Karpas-422 (cell line): ENCODE measurements at regions not wholly inside any gene's neighbourhood (a gene's known extent, or its start where the extent isn't known, plus 50 kb on each side); places are given as distances from the start of the nearest gene placed in this dataset. TPM values are rescaled to one million over a fixed set of nuclear protein-coding genes. Genes with fewer than 3 reads are reported as not detected.
"Not testable (repeated sequence)": the region's sequence is repeated elsewhere in the genome, so short reads cannot be mapped to it uniquely, and the experiment has no call there.

ENCODE experiments used
- DNase-seq: peaks from one replicate; pipeline ENCODE4 v3.0.0-alpha.2; 2015
- H2AFZ ChIP-seq: fragments of 200-600 bp; sonication (generic); 2 replicates; pipeline ENCODE4 v1.6.1; 2014; ENCODE audit warnings: antibody characterized with exemption, low read length, mixed read lengths
- H3K27ac ChIP-seq: fragments of 200-600 bp; sonication (generic); 2 replicates; pipeline ENCODE4 v1.5.1; 2014; ENCODE audit warnings: mild to moderate bottlenecking, low read length, moderate library complexity
- H3K27me3 ChIP-seq: fragments of 200-600 bp; sonication (generic); 2 replicates; pipeline ENCODE4 v1.6.1; 2014; ENCODE audit warnings: low read length, mixed read lengths
- H3K36me3 ChIP-seq: fragments of 200-600 bp; sonication (generic); 2 replicates; pipeline ENCODE4 v1.6.1; 2014; ENCODE audit warnings: low read length, mixed read lengths; ENCODE audit not compliant: insufficient read depth
- H3K4me1 ChIP-seq: fragments of 200-600 bp; sonication (generic); 2 replicates; pipeline ENCODE4 v1.6.1; 2014; ENCODE audit warnings: mild to moderate bottlenecking, low read length, mixed read lengths
- H3K4me2 ChIP-seq: fragments of 200-600 bp; sonication (generic); 2 replicates; pipeline ENCODE4 v1.6.1; 2014; ENCODE audit warnings: low read length, low read depth, mild to moderate bottlenecking; ENCODE audit not compliant: poor library complexity, severe bottlenecking
- H3K4me3 ChIP-seq: fragments of 200-600 bp; sonication (generic); 2 replicates; pipeline ENCODE4 v1.5.1; 2014; ENCODE audit warnings: mild to moderate bottlenecking, antibody characterized with exemption, low read length, mixed read lengths
- H3K79me2 ChIP-seq: fragments of 200-600 bp; sonication (generic); 2 replicates; pipeline ENCODE4 v1.6.1; 2014; ENCODE audit warnings: mild to moderate bottlenecking, low read length, mixed read lengths
- H3K9ac ChIP-seq: fragments of 200-600 bp; sonication (generic); 2 replicates; pipeline ENCODE4 v1.6.0; 2014; ENCODE audit warnings: low read length
- H3K9me2 ChIP-seq: fragments of 200-600 bp; sonication (generic), shearing (Covaris generic); replicated peaks from 2 replicates; pipeline ENCODE4 v1.6.0; 2014; ENCODE audit warnings: mild to moderate bottlenecking, low read length, moderate library complexity; ENCODE audit not compliant: insufficient read depth
- H3K9me3 ChIP-seq: fragments of 300-700, 200-600 bp; sonication (generic); 2 replicates; pipeline ENCODE4 v1.6.1; 2014; ENCODE audit warnings: low read length, mixed read lengths
- H4K20me1 ChIP-seq: fragments of 200-600 bp; sonication (generic); 2 replicates; pipeline ENCODE4 v1.6.1; 2014; ENCODE audit warnings: mild to moderate bottlenecking, antibody characterized with exemption, low read length, low read depth; ENCODE audit not compliant: insufficient read depth
- small RNA-seq: library from RNA; depleted of rRNA; stranded (forward); fragments of <200 nt; gene quantifications from one replicate; pipeline ENCODE3, GENCODE V24; 2014

DNA sequence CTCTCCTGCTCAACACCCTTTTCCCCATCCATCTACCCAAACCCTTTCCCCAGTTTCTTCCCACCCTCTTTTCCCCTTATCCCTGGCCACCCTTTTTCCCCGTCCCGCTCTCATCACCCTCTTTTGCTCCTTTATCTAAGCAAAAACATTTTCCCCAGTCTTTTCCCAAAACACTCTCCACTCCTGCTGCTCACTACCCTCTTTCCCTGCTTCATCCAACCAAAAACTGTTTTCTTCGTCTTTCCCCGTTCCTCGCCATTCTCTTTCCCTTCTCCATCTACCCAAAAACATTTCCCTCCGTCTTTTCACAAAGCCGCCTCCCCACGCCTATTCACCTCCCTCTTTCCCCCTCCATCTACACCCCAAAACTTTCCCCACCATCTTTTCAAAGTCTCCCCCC, 80.9 kb upstream of the KCNJ18 start:
- DNase-seq, H3K4me1 ChIP-seq, H3K9me2 ChIP-seq, H3K4me2 ChIP-seq, H3K36me3 ChIP-seq, H3K27ac ChIP-seq, H3K9me3 ChIP-seq, H3K4me3 ChIP-seq, H2AFZ ChIP-seq, H4K20me1 ChIP-seq, H3K9ac ChIP-seq, H3K27me3 ChIP-seq, H3K79me2 ChIP-seq: not testable (repeated sequence)

DNA sequence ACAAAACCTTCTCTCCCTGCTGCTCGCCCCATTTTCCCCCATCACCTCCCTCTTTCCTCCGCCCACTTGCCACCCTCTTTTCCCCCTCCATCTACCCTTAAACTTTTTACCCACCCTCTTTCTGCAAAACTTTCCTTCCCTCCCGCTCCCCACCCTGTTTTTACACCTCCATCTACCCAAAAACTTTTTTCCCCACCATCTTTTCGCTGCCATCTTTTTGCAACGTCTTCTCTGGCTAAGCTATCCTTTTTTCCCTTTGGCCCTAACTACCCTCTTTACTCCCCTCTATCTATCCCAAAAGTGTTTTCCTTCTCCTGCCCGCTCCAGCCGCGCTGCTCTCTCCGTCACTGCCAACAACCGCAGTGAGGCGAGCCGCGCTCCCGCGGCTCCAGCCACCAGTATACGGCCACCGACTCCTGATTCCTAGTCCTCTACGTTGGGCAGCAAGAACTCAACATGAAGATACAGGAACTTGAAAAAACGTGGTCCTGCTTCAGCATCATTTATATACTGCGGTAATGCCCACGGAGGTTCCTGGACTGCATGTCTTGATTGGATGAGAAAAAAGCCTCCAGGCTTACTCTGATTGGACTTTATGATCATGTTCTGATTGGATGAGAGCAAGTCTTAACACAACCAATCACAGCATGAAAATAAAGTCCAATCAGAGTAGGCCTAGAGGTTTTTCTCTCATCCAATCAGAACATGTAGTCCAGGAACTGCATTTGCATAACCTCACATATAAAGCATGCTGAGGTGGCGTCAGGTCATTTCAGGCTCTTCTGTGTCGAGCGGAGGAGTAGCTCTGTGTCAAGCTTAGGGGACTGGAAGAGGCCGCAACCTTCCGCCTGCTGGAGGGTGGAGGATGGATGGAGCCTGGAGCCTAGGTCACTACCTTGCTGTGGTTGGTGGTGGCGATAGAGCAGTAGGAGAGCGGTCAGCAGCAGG, 79.9 kb upstream of the KCNJ18 start:
- H3K79me2 ChIP-seq, H3K9me3 ChIP-seq, H2AFZ ChIP-seq, H3K27me3 ChIP-seq, H4K20me1 ChIP-seq, H3K4me2 ChIP-seq, H3K9ac ChIP-seq, H3K9me2 ChIP-seq, H3K36me3 ChIP-seq, H3K4me1 ChIP-seq, DNase-seq, H3K4me3 ChIP-seq, H3K27ac ChIP-seq: not testable (repeated sequence)

- Histone ChIP-seq H3K4me3 (no peak overlapping the region), H3K9me2 (no peaks in the 10 kb centered on the region), H3K27ac (no peak overlapping the region), H2AFZ (no peak overlapping the region), H4K20me1 (no peaks in the 10 kb centered on the region), H3K4me2 (no peak overlapping the region), H3K9me3 (no peaks in the 10 kb centered on the region), H3K27me3 (no peaks in the 10 kb centered on the region), H3K4me1 (no peaks in the 10 kb centered on the region), H3K79me2 (no peaks in the 10 kb centered on the region), H3K9ac (no peak overlapping the region), H3K36me3 (no peaks in the 10 kb centered on the region)
- DNase-seq = no peak
Measured at GRCh38 chr17:21613071-21613429, 79.3 kb upstream of the KCNJ18 start.

DNA sequence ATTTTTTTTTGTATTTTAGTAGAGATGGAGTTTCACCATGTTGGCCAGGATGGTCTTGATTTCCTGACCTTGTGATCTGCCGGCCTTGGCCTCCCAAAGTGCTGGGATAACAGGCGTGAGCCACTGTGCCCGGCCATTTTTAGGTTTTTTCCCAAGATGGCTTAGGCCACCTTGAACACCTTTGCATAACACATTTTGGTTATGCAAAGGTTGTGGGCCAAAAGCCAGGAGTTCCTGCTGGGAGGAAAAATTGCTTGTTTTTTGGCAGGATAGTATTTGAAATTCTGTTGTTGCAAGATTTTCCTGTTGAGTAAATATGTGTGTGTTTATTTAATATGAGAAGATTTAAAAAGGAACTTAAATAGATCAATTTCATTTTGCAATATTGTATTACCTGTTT, 65.3 kb upstream of the KCNJ18 start:
- not testable (repeated sequence) for H3K36me3 ChIP-seq, H4K20me1 ChIP-seq, H3K4me2 ChIP-seq, H3K27ac ChIP-seq, H3K9me3 ChIP-seq, H3K79me2 ChIP-seq, H3K9ac ChIP-seq, DNase-seq, H3K9me2 ChIP-seq, H3K4me1 ChIP-seq, H3K27me3 ChIP-seq, H2AFZ ChIP-seq, H3K4me3 ChIP-seq

Small RNAs in the stretch of these regions (small RNA-seq; reads per million reads assigned to genes)
- gene AC233702.6 (not detected), gene AC233702.8 (not detected)
